ENCODE measurements at regions not wholly inside any gene's neighbourhood (a gene's known extent, or its start where the extent isn't known, plus 50 kb on each side); places are given as distances from the start of the nearest gene placed in this dataset.

GRCh38 chr10:8830876-8831275 lies 776.4 kb downstream of the GATA3 start:
- TF ChIP-seq POLR2A (IDR thresholded peaks at IDR 0.05) (no peak), POLR2AphosphoS5 (IDR thresholded peaks at IDR 0.05) (no peak), CTCF (IDR thresholded peaks at IDR 0.05) (no peak)
